Sigmoid colon (tissue), 4 donors: ENCODE measurements at regions not wholly inside any gene's neighbourhood (a gene's known extent, or its start where the extent isn't known, plus 50 kb on each side); places are given as distances from the start of the nearest gene placed in this dataset.

Experiments
- CTCF ChIP-seq, 4 experiments: fragments of 450-650 bp in 3 of 4; fragments of 200-600 bp in 1 of 4; IDR thresholded peaks; one replicate each; pipeline ENCODE4 v1.5.1; 2016 to 2019; ENCODE audit warnings: antibody characterized with exemption in 4 of 4, mild to moderate bottlenecking in 3 of 4, moderate library complexity in 2 of 4
- EP300 ChIP-seq, 4 donors: sonication (generic); formaldehyde crosslinking; IDR thresholded peaks; one replicate each; pipeline ENCODE4 v1.6.1; 2017; ENCODE audit warnings: antibody characterized with exemption in 4 of 4
- POLR2A ChIP-seq, 2 donors: fragments of 450-650 bp; IDR thresholded peaks; one replicate each; pipeline ENCODE4 v1.6.1; 2016; ENCODE audit warnings: antibody characterized with exemption in 2 of 2, mild to moderate bottlenecking in 2 of 2, moderate library complexity in 2 of 2
- POLR2AphosphoS5 ChIP-seq, 4 donors: sonication (generic); formaldehyde crosslinking; IDR thresholded peaks; one replicate each; pipeline ENCODE4 v1.6.1; 2017; ENCODE audit warnings: antibody characterized with exemption in 4 of 4

DNA sequence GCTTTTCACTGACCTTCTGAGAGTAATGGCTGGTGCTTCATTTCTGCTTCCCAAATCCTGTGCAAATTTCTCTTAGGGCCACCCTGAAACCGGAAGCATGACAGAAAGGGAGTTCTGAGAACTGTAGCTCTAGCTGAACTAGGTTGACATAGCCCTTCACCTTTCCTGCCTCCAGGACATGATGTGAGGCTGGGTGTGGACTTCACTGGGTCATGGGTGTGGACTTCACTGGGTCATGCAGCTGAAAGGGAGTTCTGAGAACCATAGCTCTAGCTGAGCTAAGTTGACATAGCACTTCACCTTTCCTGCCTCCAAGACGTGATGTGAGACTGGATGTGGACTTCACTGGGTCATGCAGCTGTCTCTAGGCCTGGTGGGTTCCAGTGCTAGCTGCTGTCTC lies 54.3 kb upstream of the NLRP1 start:
- no peak for TF ChIP-seq CTCF (IDR thresholded peaks at IDR 0.05)
- TF ChIP-seq EP300 (IDR thresholded peaks at IDR 0.05) = no peak
- TF ChIP-seq POLR2A (IDR thresholded peaks at IDR 0.05) = no peak
- TF ChIP-seq POLR2AphosphoS5 (IDR thresholded peaks at IDR 0.05) = no peak
